ENCODE measurements at regions not wholly inside any gene's neighbourhood (a gene's known extent, or its start where the extent isn't known, plus 50 kb on each side); places are given as distances from the start of the nearest gene placed in this dataset.

GRCh38 chr13:27367570-27367969 is 56.8 kb upstream of the GTF3A start:
- no peak for DNase-seq (ENCODE audit: low read depth)

DNA sequence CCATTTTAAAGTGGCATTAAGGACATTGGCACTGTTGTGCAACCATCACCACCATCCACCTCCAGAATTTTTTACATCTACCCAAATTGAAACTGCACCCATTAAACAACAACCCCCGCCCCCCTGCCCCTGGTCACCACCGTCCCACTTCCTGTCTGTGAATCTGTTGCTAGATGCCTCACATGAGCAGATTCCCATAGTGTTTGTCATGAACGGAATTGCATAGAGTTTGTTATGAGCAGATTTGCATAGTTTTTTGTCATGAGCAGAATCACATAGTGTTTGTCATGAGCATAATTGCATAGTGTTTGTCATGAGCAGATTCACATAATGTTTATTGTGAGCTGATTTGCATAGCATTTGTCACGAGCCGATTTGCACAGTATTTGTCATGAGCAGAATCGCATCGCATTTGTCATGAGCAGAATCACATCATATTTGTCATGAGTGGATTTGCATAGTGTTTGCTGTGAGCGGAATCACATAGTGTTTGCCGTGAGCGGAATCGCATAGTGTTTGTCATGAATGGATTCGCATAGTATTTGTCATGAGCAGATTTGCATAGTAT is 54.0 kb upstream of the GTF3A start:
- peak; percentile 11 for DNase-seq (ENCODE audit: low read depth)

GRCh38 chr13:27371932-27372331 is 52.5 kb upstream of the GTF3A start:
- no peak for DNase-seq (ENCODE audit: low read depth)

DNA sequence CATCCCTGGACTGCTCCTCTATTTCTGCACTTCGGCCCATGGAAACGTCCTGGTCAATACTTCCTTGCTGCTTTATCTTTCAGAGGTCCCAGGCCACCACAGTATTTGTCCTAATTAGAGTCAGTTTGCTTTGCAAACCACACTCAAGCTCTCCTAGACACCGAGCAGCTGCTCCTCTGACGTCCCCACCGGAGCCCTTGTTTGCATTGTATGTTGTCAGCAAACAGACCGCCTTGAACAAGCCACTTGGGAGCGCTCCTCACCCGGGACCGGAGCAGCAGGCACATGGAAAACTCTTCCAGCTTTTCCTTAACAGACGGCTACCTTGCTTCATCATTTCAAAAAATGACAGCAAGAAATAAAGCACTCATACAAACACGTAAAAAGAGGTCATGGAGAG is 51.5 kb upstream of the GTF3A start:
- peak; percentile 3 for DNase-seq (ENCODE audit: low read depth)

- no peak for DNase-seq (ENCODE audit: low read depth)
These were observed 50.2 kb upstream of the GTF3A start for GRCh38 chr13:27374126-27374613.

All from M059J (cell line).